ENCODE measurements at regions not wholly inside any gene's neighbourhood (a gene's known extent, or its start where the extent isn't known, plus 50 kb on each side); places are given as distances from the start of the nearest gene placed in this dataset.

GRCh38 chr7:4612939-4613841 lies 68.9 kb upstream of the FOXK1 start:
- peak; percentile 36 for DNase-seq (ENCODE audit: low read depth)

- peak; percentile 77 for DNase-seq (ENCODE audit: low read depth)
Measured at GRCh38 chr7:4613846-4614548, 68.1 kb upstream of the FOXK1 start.

- no peak for DNase-seq (ENCODE audit: low read depth)
Measured at GRCh38 chr7:4616116-4616515, 66.0 kb upstream of the FOXK1 start.

- peak; percentile 39 for DNase-seq (ENCODE audit: low read depth)
Measured at GRCh38 chr7:4621396-4621795, 60.7 kb upstream of the FOXK1 start.

GRCh38 chr7:4626318-4626845 lies 55.7 kb upstream of the FOXK1 start:
- DNase-seq (ENCODE audit: low read depth) = no peak

GRCh38 chr7:4629287-4629895 lies 52.7 kb upstream of the FOXK1 start:
- DNase-seq (ENCODE audit: low read depth) = no peak

- DNase-seq (ENCODE audit: low read depth) = peak; percentile 95
Measured at GRCh38 chr7:4631380-4632179, 50.5 kb upstream of the FOXK1 start.

All from iris pigment epithelial cell (primary cell).